Gastrocnemius medialis (tissue), 4 donors: ENCODE measurements at regions not wholly inside any gene's neighbourhood (a gene's known extent, or its start where the extent isn't known, plus 50 kb on each side); places are given as distances from the start of the nearest gene placed in this dataset.

Experiments used
- ATAC-seq, 2 donors: fragments of 150-250 bp; one replicate each; pipeline ENCODE4 v1.9.1; 2016
- DNase-seq, 2 donors: peaks; one replicate each; pipeline ENCODE4 v3.0.0-alpha.2; 2019
- H3K27ac ChIP-seq, 4 donors: fragments of 200-600 bp; sonication (generic); 1 replicate in 1 of 4; 2 replicates in 3 of 4; pipeline ENCODE4 v1.5.1; 2016 to 2018; ENCODE audit warnings: mild to moderate bottlenecking in 2 of 4, moderate library complexity in 1 of 4
- H3K27me3 ChIP-seq, 3 donors: fragments of 200-600 bp; sonication (generic) in 2 of 3; 1 replicate in 1 of 3; 2 replicates in 2 of 3; pipeline versions ENCODE4 v1.5.1 to v1.6.0; 2016 to 2019; ENCODE audit warnings: mild to moderate bottlenecking in 1 of 3, moderate library complexity in 1 of 3
- H3K36me3 ChIP-seq, 2 donors: fragments of 200-600 bp; sonication (generic) in 1 of 2; one replicate each; pipeline ENCODE4 v1.5.1; 2017 to 2018
- H3K4me1 ChIP-seq, 2 donors: fragments of 200-600 bp; sonication (generic) in 1 of 2; one replicate each; pipeline ENCODE4 v1.5.1; 2016 to 2017; ENCODE audit warnings: mild to moderate bottlenecking in 2 of 2
- H3K4me3 ChIP-seq, 4 donors: fragments of 200-600 bp; sonication (generic) in 3 of 4; 1 replicate in 1 of 4; 2 replicates in 3 of 4; pipeline ENCODE4 v1.5.1; 2016 to 2019; ENCODE audit warnings: mild to moderate bottlenecking in 2 of 4
- H3K9me3 ChIP-seq, 3 donors: fragments of 200-600 bp; sonication (generic) in 2 of 3; 1 replicate in 1 of 3; 2 replicates in 2 of 3; pipeline ENCODE4 v1.5.1; 2016 to 2019
- CTCF ChIP-seq, 5 experiments: fragments of 450-650 bp in 3 of 5; fragments of 200-600 bp in 2 of 5; sonication (generic) in 2 of 5; IDR thresholded peaks in 4 of 5; conservative IDR thresholded peaks in 1 of 5; 1 replicate in 4 of 5; 2 replicates in 1 of 5; pipeline ENCODE4 v1.5.1; 2016 to 2019; ENCODE audit warnings: antibody characterized with exemption in 5 of 5, mild to moderate bottlenecking in 3 of 5, moderate library complexity in 3 of 5
- POLR2A ChIP-seq, 2 donors: fragments of 450-650 bp; IDR thresholded peaks; one replicate each; pipeline ENCODE4 v1.6.1; 2017; ENCODE audit warnings: antibody characterized with exemption in 2 of 2, mild to moderate bottlenecking in 2 of 2, moderate library complexity in 2 of 2
- in situ Hi-C, 4 donors: fragments of 200-750 bp; cut with MboI; loops; one replicate each; pipeline versions ENCODE4 v1.15.0 to v1.8.0; 2017; ENCODE audit warnings: low sequenced_read_pairs in 4 of 4
- intact Hi-C: fragments of 100-400 bp; cut with DNase I; formaldehyde crosslinking; loops from one replicate; pipeline ENCODE4 v1.15.1; 2023; ENCODE audit warnings: low total_unique reads

- no peak for TF ChIP-seq POLR2A (IDR thresholded peaks at IDR 0.05)
- no peak for TF ChIP-seq CTCF (IDR thresholded peaks at IDR 0.05 in 4 of 5, conservative IDR thresholded peaks at IDR 0.05 in 1 of 5)
- H3K4me1 ChIP-seq: no peaks in the 10 kb centered on the region
- H3K27ac ChIP-seq: no peak overlapping the region
- DNase-seq: no peak
- no peak for ATAC-seq
- intact Hi-C loops: no loop called here
- H3K9me3 ChIP-seq: no peaks in the 10 kb centered on the region
- in situ Hi-C loops: no loop called here
- H3K4me3 ChIP-seq: no peak overlapping the region
- H3K36me3 ChIP-seq: no peaks in the 10 kb centered on the region
- H3K27me3 ChIP-seq: no peaks in the 10 kb centered on the region
These were observed 205.9 kb upstream of the HES1 start for GRCh38 chr3:193929921-193930646.

- Histone ChIP-seq H3K9me3 (no peaks in the 10 kb centered on the region), H3K36me3 (no peaks in the 10 kb centered on the region), H3K27ac (no peak overlapping the region), H3K27me3 (no peaks in the 10 kb centered on the region), H3K4me3 (no peak overlapping the region), H3K4me1 (no peaks in the 10 kb centered on the region)
- in situ Hi-C loops: no loop called here
- TF ChIP-seq CTCF (IDR thresholded peaks at IDR 0.05 in 4 of 5, conservative IDR thresholded peaks at IDR 0.05 in 1 of 5) (no peak), POLR2A (IDR thresholded peaks at IDR 0.05) (no peak)
- DNase-seq: no peak
- intact Hi-C loops: no loop called here
- no peak for ATAC-seq
These were observed 203.8 kb upstream of the HES1 start for GRCh38 chr3:193932136-193932535.

- Histone ChIP-seq H3K36me3 (no peaks in the 10 kb centered on the region), H3K4me3 (no peak overlapping the region), H3K27me3 (no peaks in the 10 kb centered on the region), H3K4me1 (no peaks in the 10 kb centered on the region), H3K27ac (no peak overlapping the region), H3K9me3 (no peaks in the 10 kb centered on the region)
- in situ Hi-C loops (no loop called here), intact Hi-C loops (no loop called here)
- ATAC-seq (no peak), DNase-seq (no peak)
- TF ChIP-seq POLR2A (IDR thresholded peaks at IDR 0.05): no peak
- TF ChIP-seq CTCF (IDR thresholded peaks at IDR 0.05 in 4 of 5, conservative IDR thresholded peaks at IDR 0.05 in 1 of 5): no peak
These were observed 203.4 kb upstream of the HES1 start for GRCh38 chr3:193932576-193932975.

GRCh38 chr3:193933451-193933850 lies 202.5 kb upstream of the HES1 start:
- no peaks in the 10 kb centered on the region for H3K27me3 ChIP-seq

More at GRCh38 chr3:193933451-193933850, 202.5 kb upstream of the HES1 start:
- Histone ChIP-seq H3K9me3 (no peaks in the 10 kb centered on the region), H3K27ac (no peak overlapping the region), H3K36me3 (no peaks in the 10 kb centered on the region), H3K4me3 (no peak overlapping the region), H3K4me1 (no peaks in the 10 kb centered on the region)
- in situ Hi-C loops (no loop called here), intact Hi-C loops (no loop called here)
- no peak for DNase-seq
- TF ChIP-seq POLR2A (IDR thresholded peaks at IDR 0.05) (no peak), CTCF (IDR thresholded peaks at IDR 0.05 in 4 of 5, conservative IDR thresholded peaks at IDR 0.05 in 1 of 5) (no peak)
- no peak for ATAC-seq
